Breast epithelium (tissue), 4 donors: ENCODE measurements at regions not wholly inside any gene's neighbourhood (a gene's known extent, or its start where the extent isn't known, plus 50 kb on each side); places are given as distances from the start of the nearest gene placed in this dataset.

Experiments
- DNase-seq, 2 donors: peaks; one replicate each; pipeline ENCODE4 v3.0.0-alpha.2; 2019; ENCODE audit warnings: low spot score in 2 of 2
- H3K27ac ChIP-seq, 2 donors: fragments of 200-600 bp; sonication (generic) in 1 of 2; one replicate each; pipeline ENCODE4 v1.5.1; 2016 to 2019; ENCODE audit warnings: mild to moderate bottlenecking in 1 of 2
- H3K27me3 ChIP-seq, 2 donors: fragments of 200-600 bp; sonication (generic) in 1 of 2; one replicate each; pipeline versions ENCODE4 v1.5.1 to v1.6.0; 2017 to 2019; ENCODE audit warnings: control low read depth in 1 of 2, mild to moderate bottlenecking in 1 of 2
- H3K36me3 ChIP-seq: fragments of 200-600 bp; one replicate; pipeline ENCODE4 v1.5.1; 2019
- H3K4me1 ChIP-seq, 2 donors: fragments of 200-600 bp; sonication (generic); one replicate each; pipeline ENCODE4 v1.5.1; 2016 to 2019; ENCODE audit warnings: control low read depth in 1 of 2
- H3K4me3 ChIP-seq, 3 donors: fragments of 200-600 bp; sonication (generic); 1 replicate in 2 of 3; 2 replicates in 1 of 3; pipeline ENCODE4 v1.5.1; 2016 to 2019; ENCODE audit warnings: mild to moderate bottlenecking in 3 of 3, moderate library complexity in 2 of 3
- H3K9me3 ChIP-seq, 2 donors: fragments of 200-600 bp; sonication (generic) in 1 of 2; one replicate each; pipeline ENCODE4 v1.5.1; 2016 to 2019; ENCODE audit warnings: control low read depth in 1 of 2
- POLR2A ChIP-seq: fragments of 450-650 bp; IDR thresholded peaks from one replicate; pipeline ENCODE4 v1.6.1; 2016; ENCODE audit warnings: antibody characterized with exemption, mild to moderate bottlenecking, moderate library complexity
- POLR2AphosphoS5 ChIP-seq, 3 donors: sonication (generic); formaldehyde crosslinking; IDR thresholded peaks; one replicate each; pipeline ENCODE4 v1.6.1; 2017; ENCODE audit warnings: antibody characterized with exemption in 3 of 3
- intact Hi-C: fragments of 100-400 bp; cut with DNase I; formaldehyde crosslinking; loops from one replicate; pipeline ENCODE4 v1.15.1; 2023; ENCODE audit warnings: low total_unique reads
- TF ChIP-seq, protein P1 (sequence below), 3 donors: fragments of 450-650 bp; IDR thresholded peaks; one replicate each; pipeline ENCODE4 v1.5.1; 2016 to 2017; ENCODE audit warnings: antibody characterized with exemption in 3 of 3, mild to moderate bottlenecking in 3 of 3, moderate library complexity in 3 of 3

DNA sequence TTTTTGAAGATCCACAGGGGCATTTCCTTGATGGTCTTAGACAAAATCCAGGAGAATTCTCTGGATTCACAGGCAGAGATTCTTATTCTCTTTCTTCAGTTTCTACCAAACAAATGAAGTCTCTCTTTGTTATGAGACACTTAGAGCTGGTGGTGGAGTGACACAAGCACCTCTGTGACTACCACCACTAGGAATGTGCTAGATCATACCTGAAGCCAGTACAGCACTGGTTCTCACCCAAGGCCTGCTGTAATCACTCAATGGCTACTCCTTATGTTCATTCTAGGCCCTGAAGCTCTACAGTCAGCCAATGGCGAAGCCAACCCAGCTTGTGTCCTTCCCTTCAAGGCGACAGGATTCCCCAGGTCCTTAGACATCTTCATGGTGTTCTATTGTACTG lies 482.3 kb downstream of the TRAM1L1 start:
- Histone ChIP-seq H3K4me3 (no peak overlapping the region), H3K4me1 (no peaks in the 10 kb centered on the region), H3K9me3 (peaks cover 0 to 4% of the 10 kb centered on the region in 2 donors), H3K27me3 (no peaks in the 10 kb centered on the region), H3K27ac (no peak overlapping the region), H3K36me3 (no peaks in the 10 kb centered on the region)
- TF ChIP-seq POLR2AphosphoS5 (IDR thresholded peaks at IDR 0.05) (no peak), POLR2A (no peak)
- TF ChIP-seq, protein P1, sequence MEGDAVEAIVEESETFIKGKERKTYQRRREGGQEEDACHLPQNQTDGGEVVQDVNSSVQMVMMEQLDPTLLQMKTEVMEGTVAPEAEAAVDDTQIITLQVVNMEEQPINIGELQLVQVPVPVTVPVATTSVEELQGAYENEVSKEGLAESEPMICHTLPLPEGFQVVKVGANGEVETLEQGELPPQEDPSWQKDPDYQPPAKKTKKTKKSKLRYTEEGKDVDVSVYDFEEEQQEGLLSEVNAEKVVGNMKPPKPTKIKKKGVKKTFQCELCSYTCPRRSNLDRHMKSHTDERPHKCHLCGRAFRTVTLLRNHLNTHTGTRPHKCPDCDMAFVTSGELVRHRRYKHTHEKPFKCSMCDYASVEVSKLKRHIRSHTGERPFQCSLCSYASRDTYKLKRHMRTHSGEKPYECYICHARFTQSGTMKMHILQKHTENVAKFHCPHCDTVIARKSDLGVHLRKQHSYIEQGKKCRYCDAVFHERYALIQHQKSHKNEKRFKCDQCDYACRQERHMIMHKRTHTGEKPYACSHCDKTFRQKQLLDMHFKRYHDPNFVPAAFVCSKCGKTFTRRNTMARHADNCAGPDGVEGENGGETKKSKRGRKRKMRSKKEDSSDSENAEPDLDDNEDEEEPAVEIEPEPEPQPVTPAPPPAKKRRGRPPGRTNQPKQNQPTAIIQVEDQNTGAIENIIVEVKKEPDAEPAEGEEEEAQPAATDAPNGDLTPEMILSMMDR (IDR thresholded peaks at IDR 0.05) = no peak
- no peak for DNase-seq
- intact Hi-C loops = no loop called here

DNA sequence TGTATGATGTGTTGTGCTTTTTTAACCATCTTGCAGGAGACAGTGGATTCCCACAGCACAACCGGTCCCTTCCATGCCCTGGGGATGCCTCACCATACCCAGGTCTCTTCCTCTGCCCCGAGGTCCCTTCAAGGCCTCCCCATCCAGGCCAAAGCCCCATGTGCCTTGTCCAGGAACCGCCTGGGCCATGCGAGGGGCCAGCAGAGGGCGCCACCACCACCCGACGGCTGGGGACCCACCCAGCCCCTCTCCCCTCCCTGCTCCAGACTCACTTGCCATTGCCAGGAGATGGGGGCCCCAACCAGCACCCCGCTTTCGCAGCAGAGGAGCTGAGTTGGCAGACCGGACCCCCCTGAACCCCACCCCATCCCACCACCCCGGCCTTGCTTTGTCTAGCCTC lies 485.5 kb downstream of the TRAM1L1 start:
- Histone ChIP-seq H3K4me1 (no peaks in the 10 kb centered on the region), H3K27ac (no peak overlapping the region), H3K27me3 (no peaks in the 10 kb centered on the region), H3K4me3 (no peak overlapping the region), H3K9me3 (peaks cover 0 to 4% of the 10 kb centered on the region in 2 donors), H3K36me3 (no peaks in the 10 kb centered on the region)
- DNase-seq = no peak
- intact Hi-C loops = loop anchor here (5.0 kb wide), 1 partner anchor 797 kb away; no protein-coding TSS in a partner anchor
- TF ChIP-seq, protein P1 (IDR thresholded peaks at IDR 0.05) = no peak
- TF ChIP-seq POLR2A (no peak), POLR2AphosphoS5 (IDR thresholded peaks at IDR 0.05) (no peak)

DNA sequence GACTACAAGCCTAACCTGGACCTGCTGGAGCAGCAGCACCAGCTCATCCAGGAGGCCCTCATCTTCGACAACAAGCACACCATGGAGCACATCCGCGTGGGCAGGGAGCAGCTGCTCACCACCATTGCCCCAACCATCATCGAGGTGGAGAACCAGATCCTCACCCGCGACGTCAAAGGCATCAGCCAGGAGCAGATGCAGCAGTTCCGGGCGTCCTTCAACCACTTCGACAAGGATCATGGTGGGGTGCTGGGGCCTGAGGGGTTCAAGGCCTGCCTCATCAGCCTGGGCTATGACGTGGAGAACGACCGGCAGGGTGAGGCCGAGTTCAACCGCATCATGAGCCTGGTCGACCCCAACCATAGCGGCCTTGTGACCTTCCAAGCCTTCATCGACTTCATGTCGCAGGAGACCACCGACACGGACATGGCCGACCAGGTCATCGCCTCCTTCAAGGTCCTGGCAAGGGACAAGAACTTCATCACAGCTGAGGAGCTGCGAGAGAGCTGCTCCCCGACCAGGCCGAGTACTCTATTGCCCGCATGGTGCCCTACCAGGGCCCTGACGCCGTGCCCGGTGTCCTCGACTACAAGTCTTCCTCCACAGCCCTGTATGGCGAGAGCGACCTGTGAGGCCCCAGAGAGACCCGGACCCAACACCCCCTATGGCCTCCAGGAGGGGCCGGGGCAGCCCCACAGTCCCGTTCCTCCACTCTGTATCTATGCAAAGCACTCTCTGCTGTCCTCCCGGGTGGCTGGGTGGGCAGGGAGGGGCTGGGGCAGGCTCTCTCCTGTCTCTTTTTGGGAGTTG lies 486.2 kb downstream of the TRAM1L1 start:
- Histone ChIP-seq H3K9me3 (peaks cover 0 to 4% of the 10 kb centered on the region in 2 donors), H3K4me3 (no peak overlapping the region), H3K27ac (no peak overlapping the region), H3K4me1 (no peaks in the 10 kb centered on the region), H3K27me3 (no peaks in the 10 kb centered on the region), H3K36me3 (no peaks in the 10 kb centered on the region)
- DNase-seq = no peak
- no peak for TF ChIP-seq POLR2AphosphoS5 (IDR thresholded peaks at IDR 0.05)
- TF ChIP-seq, protein P1 (IDR thresholded peaks at IDR 0.05) = no peak
- no peak for TF ChIP-seq POLR2A
- intact Hi-C loops = loop anchor here (5.0 kb wide), 1 partner anchor 798 kb away; no protein-coding TSS in a partner anchor

DNA sequence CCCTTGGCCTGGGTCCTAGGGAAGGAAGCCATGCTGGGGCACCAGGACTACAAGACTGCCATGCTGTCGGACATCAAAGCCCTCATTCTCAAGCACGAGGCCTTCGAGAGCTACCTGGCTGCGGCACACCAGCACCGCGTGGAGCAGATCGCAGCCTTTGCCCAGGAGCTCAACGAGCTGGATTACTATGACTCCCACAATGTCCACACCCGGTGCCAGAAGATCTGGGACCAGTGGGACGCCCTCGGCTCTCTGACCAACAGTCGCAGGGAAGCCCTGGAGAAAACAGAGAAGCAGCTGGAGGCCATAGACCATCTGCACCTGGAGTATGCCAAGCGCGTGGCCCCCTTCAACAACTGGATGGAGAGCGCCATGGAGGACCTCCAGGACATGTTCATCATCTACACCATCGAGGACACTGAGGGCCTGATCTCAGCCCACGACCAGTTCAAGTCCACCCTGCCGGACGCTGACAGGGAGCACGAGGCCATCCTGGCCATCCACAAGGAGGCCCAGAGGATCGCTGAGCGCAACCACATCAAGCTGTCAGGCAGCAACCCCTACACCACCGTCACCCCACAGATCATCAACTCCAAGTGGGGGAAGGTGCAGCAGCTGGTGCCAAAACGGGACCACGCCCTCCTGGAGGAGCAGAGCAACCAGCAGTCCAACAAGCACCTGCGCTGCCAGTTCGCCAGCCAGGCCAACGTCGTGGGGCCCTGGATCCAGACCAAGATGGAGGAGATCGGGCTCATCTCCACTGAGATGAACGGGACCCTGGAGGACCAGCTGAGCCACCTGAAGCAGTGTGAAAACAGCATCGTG lies 487.0 kb downstream of the TRAM1L1 start:
- intact Hi-C loops = loop anchor here (5.0 kb wide), 1 partner anchor 799 kb away; no protein-coding TSS in a partner anchor
- no peaks in the 10 kb centered on the region for H3K4me1 ChIP-seq
- no peak overlapping the region for H3K4me3 ChIP-seq
- no peak for DNase-seq
- H3K9me3 ChIP-seq = peaks cover 0 to 4% of the 10 kb centered on the region in 2 donors
- H3K27me3 ChIP-seq = no peaks in the 10 kb centered on the region
- no peak overlapping the region for H3K27ac ChIP-seq
- no peaks in the 10 kb centered on the region for H3K36me3 ChIP-seq
- TF ChIP-seq, protein P1 (IDR thresholded peaks at IDR 0.05) = no peak
- TF ChIP-seq POLR2AphosphoS5 (IDR thresholded peaks at IDR 0.05) (no peak), POLR2A (no peak)

DNA sequence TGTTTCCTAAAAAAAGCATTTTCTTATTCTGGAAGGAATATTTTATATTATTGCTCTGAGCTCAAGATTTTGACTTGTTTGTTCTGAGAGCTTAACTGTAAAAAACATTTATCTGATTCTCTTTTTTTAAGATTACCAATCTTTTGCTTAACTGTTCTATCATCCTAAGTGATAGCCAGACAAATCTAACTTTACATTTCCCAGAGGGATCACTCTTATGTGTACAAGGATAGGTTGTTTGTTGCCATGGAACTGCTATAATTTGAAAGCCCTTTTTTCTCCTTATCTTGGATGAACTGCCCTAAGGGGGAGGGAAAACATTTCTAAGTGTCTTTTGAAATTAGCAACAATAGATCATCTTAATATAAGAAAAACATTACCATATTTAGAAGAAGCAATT lies 494.7 kb downstream of the TRAM1L1 start:
- intact Hi-C loops = no loop called here
- no peak overlapping the region for H3K27ac ChIP-seq
- no peak overlapping the region for H3K4me3 ChIP-seq
- DNase-seq = no peak
- H3K36me3 ChIP-seq = no peaks in the 10 kb centered on the region
- no peak for TF ChIP-seq POLR2A
- no peaks in the 10 kb centered on the region for H3K27me3 ChIP-seq
- no peaks in the 10 kb centered on the region for H3K4me1 ChIP-seq
- H3K9me3 ChIP-seq = no peaks in the 10 kb centered on the region
